ENCODE measurements at regions not wholly inside any gene's neighbourhood (a gene's known extent, or its start where the extent isn't known, plus 50 kb on each side); places are given as distances from the start of the nearest gene placed in this dataset.

GRCh38 chr5:35317586-35317985 lies 87.3 kb upstream of the PRLR start:
- no peak for FAIRE-seq
- TF ChIP-seq CTCF (IDR thresholded peaks at IDR 0.05; ENCODE audit: insufficient read depth, missing control alignments), result no peak
- no peak for DNase-seq (ENCODE audit: insufficient read length, low spot score)

GRCh38 chr5:35316611-35317274 lies 86.5 kb upstream of the PRLR start:
- TF ChIP-seq CTCF (IDR thresholded peaks at IDR 0.05; ENCODE audit: insufficient read depth, missing control alignments), result no peak
- no peak for FAIRE-seq
- DNase-seq (ENCODE audit: insufficient read length, low spot score), result no peak

GRCh38 chr5:35313291-35313690 lies 83.0 kb upstream of the PRLR start:
- DNase-seq (ENCODE audit: insufficient read length, low spot score) (no peak), FAIRE-seq (no peak)
- no peak for TF ChIP-seq CTCF (IDR thresholded peaks at IDR 0.05; ENCODE audit: insufficient read depth, missing control alignments)

- FAIRE-seq, result no peak
- no peak for DNase-seq (ENCODE audit: insufficient read length, low spot score)
- TF ChIP-seq CTCF (IDR thresholded peaks at IDR 0.05; ENCODE audit: insufficient read depth, missing control alignments), result no peak
Observed at GRCh38 chr5:35312267-35312666, 82.0 kb upstream of the PRLR start.

- no peak for TF ChIP-seq CTCF (IDR thresholded peaks at IDR 0.05; ENCODE audit: insufficient read depth, missing control alignments)
- FAIRE-seq, result no peak
- no peak for DNase-seq (ENCODE audit: insufficient read length, low spot score)
Observed at GRCh38 chr5:35309365-35310130, 79.3 kb upstream of the PRLR start.

GRCh38 chr5:35308421-35308820 lies 78.1 kb upstream of the PRLR start:
- DNase-seq (ENCODE audit: insufficient read length, low spot score) (no peak), FAIRE-seq (no peak)
- TF ChIP-seq CTCF (IDR thresholded peaks at IDR 0.05; ENCODE audit: insufficient read depth, missing control alignments), result no peak

Measured in D721Med (cell line).